Transverse colon (tissue), 4 donors: ENCODE measurements at regions not wholly inside any gene's neighbourhood (a gene's known extent, or its start where the extent isn't known, plus 50 kb on each side); places are given as distances from the start of the nearest gene placed in this dataset.

Experiments
- EP300 ChIP-seq: sonication (generic); formaldehyde crosslinking; IDR thresholded peaks from one replicate; pipeline ENCODE4 v1.6.1; 2017; ENCODE audit warnings: antibody characterized with exemption, low read depth
- POLR2A ChIP-seq: fragments of 450-650 bp; IDR thresholded peaks from one replicate; pipeline ENCODE4 v1.6.1; 2016; ENCODE audit warnings: antibody characterized with exemption, mild to moderate bottlenecking, moderate library complexity
- POLR2AphosphoS5 ChIP-seq, 3 donors: sonication (generic); formaldehyde crosslinking; IDR thresholded peaks; one replicate each; pipeline ENCODE4 v1.6.1; 2016; ENCODE audit warnings: antibody characterized with exemption in 3 of 3
- TF ChIP-seq, protein P1 (sequence below), 5 experiments: fragments of 200-600 bp in 3 of 5; fragments of 450-650 bp in 2 of 5; sonication (generic) in 3 of 5; IDR thresholded peaks; 1 replicate in 2 of 5; 2 replicates in 3 of 5; pipeline ENCODE4 v1.5.1; 2016 to 2017; ENCODE audit warnings: antibody characterized with exemption in 5 of 5, inconsistent platforms in 3 of 5, mild to moderate bottlenecking in 2 of 5, moderate library complexity in 1 of 5

DNA sequence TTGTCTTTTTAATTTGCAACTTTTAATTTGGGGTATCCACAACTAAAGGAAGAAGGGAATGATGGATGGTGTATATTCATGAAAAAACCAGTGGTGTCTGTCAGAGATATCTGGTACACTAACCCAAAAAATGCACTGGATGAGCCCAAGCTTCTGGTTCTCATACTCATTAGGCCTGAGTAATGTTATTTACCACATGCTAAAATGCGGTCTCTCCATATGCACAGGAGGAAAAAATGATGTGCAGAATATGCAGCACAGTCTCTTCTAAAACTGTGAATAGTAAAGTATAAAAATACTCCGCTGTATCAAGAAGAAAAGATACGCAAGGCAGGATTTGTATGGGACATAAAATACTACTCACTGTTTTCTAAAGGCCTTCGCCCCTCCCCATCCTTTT, 275.6 kb upstream of the NAV3 start:
- no peak for TF ChIP-seq POLR2A
- TF ChIP-seq, protein P1, sequence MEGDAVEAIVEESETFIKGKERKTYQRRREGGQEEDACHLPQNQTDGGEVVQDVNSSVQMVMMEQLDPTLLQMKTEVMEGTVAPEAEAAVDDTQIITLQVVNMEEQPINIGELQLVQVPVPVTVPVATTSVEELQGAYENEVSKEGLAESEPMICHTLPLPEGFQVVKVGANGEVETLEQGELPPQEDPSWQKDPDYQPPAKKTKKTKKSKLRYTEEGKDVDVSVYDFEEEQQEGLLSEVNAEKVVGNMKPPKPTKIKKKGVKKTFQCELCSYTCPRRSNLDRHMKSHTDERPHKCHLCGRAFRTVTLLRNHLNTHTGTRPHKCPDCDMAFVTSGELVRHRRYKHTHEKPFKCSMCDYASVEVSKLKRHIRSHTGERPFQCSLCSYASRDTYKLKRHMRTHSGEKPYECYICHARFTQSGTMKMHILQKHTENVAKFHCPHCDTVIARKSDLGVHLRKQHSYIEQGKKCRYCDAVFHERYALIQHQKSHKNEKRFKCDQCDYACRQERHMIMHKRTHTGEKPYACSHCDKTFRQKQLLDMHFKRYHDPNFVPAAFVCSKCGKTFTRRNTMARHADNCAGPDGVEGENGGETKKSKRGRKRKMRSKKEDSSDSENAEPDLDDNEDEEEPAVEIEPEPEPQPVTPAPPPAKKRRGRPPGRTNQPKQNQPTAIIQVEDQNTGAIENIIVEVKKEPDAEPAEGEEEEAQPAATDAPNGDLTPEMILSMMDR (IDR thresholded peaks at IDR 0.05) = no peak
- TF ChIP-seq POLR2AphosphoS5 (IDR thresholded peaks at IDR 0.05) = no peak
- TF ChIP-seq EP300 = no peak
